ENCODE measurements at regions not wholly inside any gene's neighbourhood (a gene's known extent, or its start where the extent isn't known, plus 50 kb on each side); places are given as distances from the start of the nearest gene placed in this dataset.

DNA sequence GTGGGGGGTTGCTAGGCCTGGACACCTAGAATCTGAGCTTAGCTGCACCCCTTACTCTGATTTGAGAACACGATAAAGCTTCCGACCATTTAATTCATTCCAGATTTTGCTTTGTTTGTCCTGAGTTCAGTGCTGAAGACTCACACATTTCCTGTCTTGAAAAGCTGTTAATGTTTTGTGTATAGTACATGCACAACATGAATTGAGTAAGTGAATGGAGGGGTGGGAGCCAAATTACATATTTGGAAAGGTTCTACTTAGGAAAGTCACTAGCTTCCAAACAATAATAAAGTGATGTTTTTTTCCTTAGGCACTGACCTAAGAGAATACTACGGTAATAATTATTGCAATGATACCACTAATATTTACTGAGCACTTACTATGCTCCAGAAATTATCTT, 955.2 kb upstream of the NR2F2 start:
- no peaks in the 10 kb centered on the region for H3K27me3 ChIP-seq (ENCODE audit: low read depth)
- intact Hi-C loops (cut with DNase I): no loop called here
- no peak for DNase-seq

DNA sequence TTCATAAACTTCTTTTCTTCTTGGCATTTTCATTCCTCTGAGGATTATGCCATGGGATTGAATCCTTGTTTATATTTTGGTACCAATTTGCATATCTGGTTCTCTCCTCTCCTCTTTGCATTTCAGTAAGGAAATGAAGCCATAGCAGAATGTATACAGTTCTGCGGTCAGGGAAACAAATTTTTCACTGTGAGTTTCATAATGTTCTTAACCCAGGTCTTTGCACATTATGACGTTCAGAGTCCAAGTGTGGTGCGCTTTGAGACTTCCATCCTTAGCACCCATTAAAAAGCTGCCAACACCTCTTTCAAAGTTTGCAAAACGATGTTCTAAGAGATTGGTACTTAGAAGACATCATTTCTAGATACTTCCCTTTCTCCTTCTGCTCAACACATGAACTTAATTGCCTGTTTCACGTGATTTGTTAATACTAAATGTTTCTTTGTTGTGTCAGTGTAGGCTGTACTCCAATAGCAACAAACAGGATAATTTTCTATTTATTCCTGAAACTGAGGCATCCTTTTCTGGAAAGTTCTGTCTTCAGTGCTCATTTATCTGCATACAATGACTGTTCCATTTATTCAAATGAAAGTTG, 953.1 kb upstream of the NR2F2 start:
- H3K4me1 ChIP-seq: no peaks in the 10 kb centered on the region
- no peaks in the 10 kb centered on the region for H3K36me3 ChIP-seq
- TF ChIP-seq CTCF (IDR thresholded peaks at IDR 0.05): no peak
- no peaks in the 10 kb centered on the region for H3K27me3 ChIP-seq (ENCODE audit: low read depth)
- no peaks in the 10 kb centered on the region for H3K9me3 ChIP-seq
- DNase-seq (no peak), ATAC-seq (no peak)
- intact Hi-C loops (cut with DNase I): no loop called here
- no peak overlapping the region for H3K27ac ChIP-seq
- no peak overlapping the region for H3K4me3 ChIP-seq

More for the DNA sequence above, 955.2 kb upstream of the NR2F2 start:
- no peaks in the 10 kb centered on the region for H3K9me3 ChIP-seq
- no peak for ATAC-seq
- no peaks in the 10 kb centered on the region for H3K36me3 ChIP-seq
- H3K4me1 ChIP-seq: no peaks in the 10 kb centered on the region
- no peak overlapping the region for H3K4me3 ChIP-seq
- no peak for TF ChIP-seq CTCF (IDR thresholded peaks at IDR 0.05)
- no peak overlapping the region for H3K27ac ChIP-seq

DNA sequence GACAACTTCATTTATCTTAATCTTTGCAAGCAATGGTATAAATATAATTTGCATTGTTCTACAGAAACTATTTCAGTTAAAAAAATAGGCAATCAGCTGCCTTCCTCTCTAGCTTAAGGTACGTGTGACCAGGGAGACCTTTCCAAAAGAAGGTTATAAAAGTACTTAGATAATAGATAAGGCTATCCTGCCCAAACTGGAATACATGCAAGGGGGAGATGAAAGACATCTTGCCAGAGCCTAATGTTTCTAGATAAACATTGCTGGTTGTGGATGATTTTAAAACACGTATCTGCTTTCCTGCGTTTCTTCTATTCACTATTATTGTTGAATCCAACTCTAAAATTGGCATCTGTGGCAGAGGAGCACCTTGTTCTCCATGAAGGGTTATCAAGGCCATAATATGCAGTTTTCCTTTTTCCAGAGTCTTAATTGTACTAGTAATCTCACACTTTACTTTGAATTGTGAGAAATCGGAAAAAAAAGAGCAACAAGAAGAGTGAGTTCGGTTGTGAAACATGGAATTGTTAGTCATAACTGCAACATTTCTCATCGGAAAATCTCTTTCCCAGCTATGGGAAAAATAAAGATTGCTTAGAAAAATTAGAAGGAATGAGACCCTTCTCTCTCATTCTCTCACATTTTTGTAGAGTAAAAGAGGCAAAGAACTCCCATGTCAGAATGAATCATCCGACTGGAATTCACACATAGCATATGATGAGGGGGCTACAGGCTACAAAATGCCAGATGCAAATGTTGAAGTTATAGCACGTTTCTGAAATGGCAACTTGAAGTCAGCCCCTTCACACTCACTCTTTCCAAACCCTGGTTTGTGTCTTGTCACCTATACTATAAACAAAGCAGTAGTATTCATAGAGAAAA, 936.1 kb upstream of the NR2F2 start:
- Histone ChIP-seq H3K4me3 (no peak overlapping the region), H3K9me3 (no peaks in the 10 kb centered on the region), H3K27ac (no peak overlapping the region), H3K36me3 (no peaks in the 10 kb centered on the region), H3K27me3 (ENCODE audit: low read depth) (no peaks in the 10 kb centered on the region), H3K4me1 (no peaks in the 10 kb centered on the region)
- ATAC-seq: no peak
- DNase-seq: no peak
- no peak for TF ChIP-seq CTCF (IDR thresholded peaks at IDR 0.05)
- intact Hi-C loops (cut with DNase I): no loop called here

GRCh38 chr15:95400428-95400827, 930.1 kb upstream of the NR2F2 start:
- no peaks in the 10 kb centered on the region for H3K9me3 ChIP-seq

GRCh38 chr15:95401587-95401986, 928.9 kb upstream of the NR2F2 start:
- no peak overlapping the region for H3K4me3 ChIP-seq
- ATAC-seq: no peak
- no peaks in the 10 kb centered on the region for H3K4me1 ChIP-seq

More at GRCh38 chr15:95400428-95400827, 930.1 kb upstream of the NR2F2 start:
- ATAC-seq (no peak), DNase-seq (no peak)
- intact Hi-C loops (cut with DNase I): no loop called here
- TF ChIP-seq CTCF (IDR thresholded peaks at IDR 0.05): no peak
- H3K4me1 ChIP-seq: no peaks in the 10 kb centered on the region
- no peaks in the 10 kb centered on the region for H3K27me3 ChIP-seq (ENCODE audit: low read depth)
- H3K27ac ChIP-seq: no peak overlapping the region
- H3K36me3 ChIP-seq: no peaks in the 10 kb centered on the region
- H3K4me3 ChIP-seq: no peak overlapping the region

More at GRCh38 chr15:95401587-95401986, 928.9 kb upstream of the NR2F2 start:
- no peaks in the 10 kb centered on the region for H3K36me3 ChIP-seq
- no peaks in the 10 kb centered on the region for H3K9me3 ChIP-seq
- no peak overlapping the region for H3K27ac ChIP-seq
- DNase-seq: no peak
- H3K27me3 ChIP-seq (ENCODE audit: low read depth): no peaks in the 10 kb centered on the region
- intact Hi-C loops (cut with DNase I): no loop called here
- no peak for TF ChIP-seq CTCF (IDR thresholded peaks at IDR 0.05)

All from lower lobe of right lung (tissue), 2 donors.